CD8-positive, alpha-beta memory T cell (primary cell): ENCODE measurements at regions not wholly inside any gene's neighbourhood (a gene's known extent, or its start where the extent isn't known, plus 50 kb on each side); places are given as distances from the start of the nearest gene placed in this dataset.
"Not testable (repeated sequence)": the region's sequence is repeated elsewhere in the genome, so short reads cannot be mapped to it uniquely, and the experiment has no call there.

Source experiments
- CTCF ChIA-PET: fragments of 350-600 bp; sonication (Branson Sonifier 250); formaldehyde crosslinking; loops from one replicate; lab custom pipeline; 2021; ENCODE audit warnings: antibody characterized with exemption; lab: Charles Lee
- POLR2A ChIA-PET: fragments of 350-600 bp; sonication (Branson Sonifier 250); formaldehyde crosslinking; loops from one replicate; lab custom pipeline; 2021; ENCODE audit warnings: antibody characterized with exemption; lab: Charles Lee
- DNase-seq, 5 donors: peaks; one replicate each; pipeline versions ENCODE4 v3.0.0 to v3.0.0-alpha.2; 2020 to 2022; ENCODE audit warnings: mixed read lengths in 1 of 5
- H3K27ac ChIP-seq: one replicate; pipeline ENCODE4 v1.7.0; 2013; ENCODE audit warnings: low read depth, mild to moderate bottlenecking, low read length, moderate library complexity
- H3K27me3 ChIP-seq: 2 replicates; pipeline ENCODE4 v1.7.0; 2013; ENCODE audit warnings: low read length, mild to moderate bottlenecking; ENCODE audit not compliant: insufficient read depth, poor library complexity, severe bottlenecking
- H3K36me3 ChIP-seq: 2 replicates; pipeline ENCODE4 v1.7.0; 2013; ENCODE audit warnings: mild to moderate bottlenecking, low read length, moderate library complexity; ENCODE audit not compliant: insufficient read depth
- H3K4me1 ChIP-seq: 2 replicates; pipeline ENCODE4 v1.7.0; 2013; ENCODE audit warnings: mild to moderate bottlenecking, low read length, moderate library complexity; ENCODE audit not compliant: insufficient read depth
- H3K4me3 ChIP-seq: 2 replicates; pipeline ENCODE4 v1.7.0; 2013; ENCODE audit warnings: mild to moderate bottlenecking, low read length
- H3K9me3 ChIP-seq: 2 replicates; pipeline ENCODE4 v1.7.0; 2013; ENCODE audit warnings: mild to moderate bottlenecking, low read length
- H3K27ac Mint-ChIP-seq, 8 donors: one replicate each; pipeline ENCODE4 v1.8.0; 2020 to 2021; ENCODE audit warnings: mixed read lengths in 8 of 8, mild to moderate bottlenecking in 6 of 8, inconsistent platforms in 3 of 8, moderate library complexity in 3 of 8
- H3K27me3 Mint-ChIP-seq, 2 donors: one replicate each; pipeline ENCODE4 v1.8.0; 2020 to 2021; ENCODE audit warnings: mixed read lengths in 2 of 2, mild to moderate bottlenecking in 1 of 2, moderate library complexity in 1 of 2
- H3K36me3 Mint-ChIP-seq, 3 donors: one replicate each; pipeline ENCODE4 v1.8.0; 2020 to 2021; ENCODE audit warnings: mixed read lengths in 3 of 3, inconsistent platforms in 1 of 3, mild to moderate bottlenecking in 1 of 3
- H3K4me1 Mint-ChIP-seq, 3 donors: one replicate each; pipeline ENCODE4 v1.8.0; 2020 to 2021; ENCODE audit warnings: mixed read lengths in 3 of 3, inconsistent platforms in 1 of 3, mild to moderate bottlenecking in 1 of 3
- H3K4me3 Mint-ChIP-seq, 7 donors: one replicate each; pipeline ENCODE4 v1.8.0; 2020 to 2021; ENCODE audit warnings: mixed read lengths in 7 of 7, mild to moderate bottlenecking in 6 of 7, moderate library complexity in 4 of 7, inconsistent platforms in 2 of 7
- H3K9me3 Mint-ChIP-seq, 5 donors: one replicate each; pipeline ENCODE4 v1.8.0; 2020 to 2022; ENCODE audit warnings: mixed read lengths in 5 of 5, mild to moderate bottlenecking in 3 of 5, moderate library complexity in 2 of 5, inconsistent platforms in 1 of 5

GRCh38 chr16:10322723-10323527, 62.9 kb upstream of the ATF7IP2 start:
- H3K27me3 Mint-ChIP-seq = peaks cover 0 to 1% of the 10 kb centered on the region in 2 donors
- Histone ChIP-seq H3K9me3 (no peaks in the 10 kb centered on the region), H3K27ac (no peak overlapping the region), H3K36me3 (no peaks in the 10 kb centered on the region), H3K4me3 (no peak overlapping the region), H3K4me1 (no peaks in the 10 kb centered on the region), H3K27me3 (no peaks in the 10 kb centered on the region)
- peak overlapping the region in 4 of 8 donors; percentile 30 to 67 (median 44) for H3K27ac Mint-ChIP-seq
- no peak overlapping the region for H3K4me3 Mint-ChIP-seq
- POLR2A ChIA-PET = no interaction called here
- peaks cover 2 to 27% (median 7%) of the 10 kb centered on the region in 3 donors for H3K36me3 Mint-ChIP-seq
- DNase-seq = no peak
- CTCF ChIA-PET = interaction anchor here (1.0 kb wide), 2 partner anchors 41 to 191 kb away, joined by 3 read pairs; no protein-coding TSS in a partner anchor
- peaks cover 24 to 28% (median 27%) of the 10 kb centered on the region in 3 donors for H3K4me1 Mint-ChIP-seq
- peaks cover 6 to 26% (median 21%) of the 10 kb centered on the region in 5 donors for H3K9me3 Mint-ChIP-seq

- no peaks in the 10 kb centered on the region for H3K27me3 ChIP-seq
- Mint-ChIP-seq H3K4me1 (peaks cover 23 to 28% (median 25%) of the 10 kb centered on the region in 3 donors), H3K4me3 (no peak overlapping the region), H3K36me3 (peaks cover 2 to 27% (median 9%) of the 10 kb centered on the region in 3 donors), H3K27ac (peak overlapping the region in 2 of 8 donors; percentile 4 to 48), H3K27me3 (peaks cover 0 to 1% of the 10 kb centered on the region in 2 donors), H3K9me3 (peaks cover 6 to 30% (median 24%) of the 10 kb centered on the region in 5 donors)
- no peaks in the 10 kb centered on the region for H3K9me3 ChIP-seq
- no peak overlapping the region for H3K27ac ChIP-seq
- CTCF ChIA-PET = interaction anchor here (1.0 kb wide), 1 partner anchor 41 kb away, joined by 3 read pairs; no protein-coding TSS in a partner anchor
- POLR2A ChIA-PET = no interaction called here
- no peaks in the 10 kb centered on the region for H3K36me3 ChIP-seq
- no peak overlapping the region for H3K4me3 ChIP-seq
- no peaks in the 10 kb centered on the region for H3K4me1 ChIP-seq
- DNase-seq = no peak
Measured at GRCh38 chr16:10323528-10323869, 62.4 kb upstream of the ATF7IP2 start.

DNA sequence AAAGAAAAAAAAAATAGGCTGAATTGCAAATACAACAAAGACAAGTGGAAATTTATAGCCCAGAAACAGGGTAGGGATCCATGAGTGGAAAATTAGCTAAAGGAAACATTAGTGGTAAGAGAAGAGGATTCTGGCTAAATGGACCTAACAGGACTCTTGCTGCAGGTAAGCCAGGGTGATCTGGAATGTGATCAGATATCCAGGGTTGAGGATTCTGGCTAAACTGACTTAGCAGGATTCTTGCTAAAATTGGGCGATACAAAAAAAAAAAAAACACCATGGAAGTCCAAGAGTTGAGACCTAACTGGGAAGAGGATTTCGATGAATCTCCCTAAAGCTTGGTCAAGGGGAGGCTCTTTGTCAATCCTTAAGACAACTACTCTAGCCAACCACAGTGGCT, 61.7 kb upstream of the ATF7IP2 start:
- DNase-seq = no peak
- CTCF ChIA-PET = interaction anchor here (1.0 kb wide), 1 partner anchor 40 kb away, joined by 3 read pairs; no protein-coding TSS in a partner anchor

GRCh38 chr16:10325783-10326543, 59.9 kb upstream of the ATF7IP2 start:
- Histone ChIP-seq H3K9me3 (no peaks in the 10 kb centered on the region), H3K36me3 (no peaks in the 10 kb centered on the region), H3K27me3 (no peaks in the 10 kb centered on the region), H3K27ac (no peak overlapping the region), H3K4me1 (peaks cover 21% of the 10 kb centered on the region), H3K4me3 (no peak overlapping the region)
- DNase-seq = no peak
- CTCF ChIA-PET = no interaction called here
- Mint-ChIP-seq H3K4me3 (no peak overlapping the region), H3K36me3 (peaks cover 2 to 35% (median 13%) of the 10 kb centered on the region in 3 donors), H3K27me3 (no peaks in the 10 kb centered on the region), H3K9me3 (peaks cover 6 to 44% (median 29%) of the 10 kb centered on the region in 5 donors), H3K27ac (peak overlapping the region in 2 of 8 donors; percentile 11 to 21), H3K4me1 (peaks cover 26 to 32% (median 26%) of the 10 kb centered on the region in 3 donors)
- POLR2A ChIA-PET = no interaction called here

More for the DNA sequence above, 61.7 kb upstream of the ATF7IP2 start:
- Mint-ChIP-seq H3K27ac (no peak overlapping the region), H3K36me3 (peaks cover 2 to 27% (median 9%) of the 10 kb centered on the region in 3 donors), H3K4me1 (peaks cover 16 to 21% (median 18%) of the 10 kb centered on the region in 3 donors), H3K27me3 (peaks cover 0 to 1% of the 10 kb centered on the region in 2 donors), H3K9me3 (peaks cover 6 to 30% (median 24%) of the 10 kb centered on the region in 5 donors), H3K4me3 (no peak overlapping the region)
- Histone ChIP-seq H3K4me1 (peaks cover 4% of the 10 kb centered on the region), H3K4me3 (no peak overlapping the region), H3K36me3 (no peaks in the 10 kb centered on the region), H3K9me3 (no peaks in the 10 kb centered on the region), H3K27me3 (no peaks in the 10 kb centered on the region), H3K27ac (no peak overlapping the region)
- POLR2A ChIA-PET = no interaction called here

- Histone ChIP-seq H3K27me3 (no peaks in the 10 kb centered on the region), H3K36me3 (no peaks in the 10 kb centered on the region), H3K4me1 (peaks cover 25% of the 10 kb centered on the region), H3K27ac (no peak overlapping the region), H3K4me3 (no peak overlapping the region), H3K9me3 (no peaks in the 10 kb centered on the region)
- Mint-ChIP-seq H3K27me3 (no peaks in the 10 kb centered on the region), H3K36me3 (peaks cover 2 to 38% (median 13%) of the 10 kb centered on the region in 3 donors), H3K9me3 (peaks cover 6 to 47% (median 29%) of the 10 kb centered on the region in 5 donors), H3K4me1 (peaks cover 28 to 35% (median 30%) of the 10 kb centered on the region in 3 donors), H3K27ac (peak overlapping the region in 1 of 8 donors; percentile 58), H3K4me3 (no peak overlapping the region)
- ChIA-PET POLR2A (no interaction called here), CTCF (no interaction called here)
- no peak for DNase-seq
Measured at GRCh38 chr16:10326647-10327046, 59.2 kb upstream of the ATF7IP2 start.

- H3K9me3 ChIP-seq, H3K27ac ChIP-seq, H3K27me3 Mint-ChIP-seq, H3K27me3 ChIP-seq, POLR2A ChIA-PET, H3K4me3 ChIP-seq, DNase-seq, H3K36me3 ChIP-seq: not testable (repeated sequence)
- H3K36me3 Mint-ChIP-seq = peaks cover 2 to 45% (median 13%) of the 10 kb centered on the region in 3 donors
- H3K9me3 Mint-ChIP-seq = peaks cover 6 to 53% (median 34%) of the 10 kb centered on the region in 5 donors
- peak overlapping the region in 3 of 8 donors; percentile 38 to 68 (median 58) for H3K27ac Mint-ChIP-seq
- CTCF ChIA-PET = interaction anchor here (0.9 to 1.2 kb wide), 2 partner anchors 11 to 186 kb away, joined by 3 read pairs; no protein-coding TSS in a partner anchor
- H3K4me1 ChIP-seq = peaks cover 33% of the 10 kb centered on the region
- H3K4me1 Mint-ChIP-seq = peaks cover 40 to 51% (median 44%) of the 10 kb centered on the region in 3 donors
- peak overlapping the region in 2 of 7 donors; percentile 15 to 55 for H3K4me3 Mint-ChIP-seq
Measured at GRCh38 chr16:10328291-10328690, 57.6 kb upstream of the ATF7IP2 start.

- H3K36me3 Mint-ChIP-seq = peaks cover 2 to 38% (median 10%) of the 10 kb centered on the region in 3 donors
- Histone ChIP-seq H3K4me1 (peaks cover 41% of the 10 kb centered on the region), H3K27ac (no peak overlapping the region), H3K9me3 (no peaks in the 10 kb centered on the region), H3K27me3 (no peaks in the 10 kb centered on the region), H3K4me3 (no peak overlapping the region), H3K36me3 (no peaks in the 10 kb centered on the region)
- peak overlapping the region in 7 of 8 donors; percentile 19 to 96 (median 91) for H3K27ac Mint-ChIP-seq
- CTCF ChIA-PET = no interaction called here
- H3K27me3 Mint-ChIP-seq = no peaks in the 10 kb centered on the region
- no peak for DNase-seq
- peaks cover 0 to 40% (median 19%) of the 10 kb centered on the region in 5 donors for H3K9me3 Mint-ChIP-seq
- peaks cover 50 to 61% (median 59%) of the 10 kb centered on the region in 3 donors for H3K4me1 Mint-ChIP-seq
- H3K4me3 Mint-ChIP-seq = peak overlapping the region; percentile 0 to 87 (median 58)
- POLR2A ChIA-PET = no interaction called here
Measured at GRCh38 chr16:10332241-10332640, 53.6 kb upstream of the ATF7IP2 start.
